ENCODE measurements at regions not wholly inside any gene's neighbourhood (a gene's known extent, or its start where the extent isn't known, plus 50 kb on each side); places are given as distances from the start of the nearest gene placed in this dataset.

DNA sequence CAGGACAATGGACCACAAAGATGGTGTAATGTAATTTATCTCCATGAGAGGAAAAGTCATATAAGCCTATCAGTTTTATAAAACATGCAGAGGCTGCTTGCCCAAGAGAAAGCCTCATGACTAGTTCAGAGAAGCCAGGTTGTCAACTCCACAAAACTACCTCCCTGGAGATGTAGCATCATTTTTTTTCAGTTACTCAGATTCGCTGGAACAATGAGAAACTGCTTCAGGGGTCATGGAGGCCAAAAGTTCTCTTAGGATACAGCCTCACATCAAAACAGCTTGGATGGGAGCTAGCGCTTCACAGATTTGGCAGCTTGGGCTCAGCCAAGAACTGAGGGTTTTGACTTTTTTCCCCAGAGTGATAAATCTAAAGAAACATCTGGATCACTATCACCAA is 263.5 kb downstream of the INSIG2 start:
- in situ Hi-C loops (cut with HindIII; ENCODE audit: low sequenced_read_pairs), result no loop called here

DNA sequence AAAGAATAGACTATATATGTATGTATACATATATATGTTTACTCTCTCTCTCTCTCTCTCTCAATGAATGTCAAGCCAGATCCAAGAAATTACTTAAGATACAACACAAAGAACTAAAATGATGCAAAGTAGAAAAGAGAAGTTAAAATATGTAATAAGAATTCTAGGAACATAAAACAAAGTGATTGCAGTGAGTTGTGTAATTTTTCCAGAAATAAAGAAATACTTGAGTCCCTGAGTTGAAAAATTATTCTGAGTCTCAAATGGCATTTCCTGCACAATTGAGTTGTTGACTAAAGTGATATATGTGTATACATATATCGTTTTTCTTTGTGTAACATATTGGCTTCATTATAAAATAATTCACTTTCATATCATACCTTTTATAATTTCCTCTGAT is 262.4 kb downstream of the INSIG2 start:
- in situ Hi-C loops (cut with HindIII; ENCODE audit: low sequenced_read_pairs), result no loop called here

- in situ Hi-C loops (cut with HindIII; ENCODE audit: low sequenced_read_pairs), result no loop called here
Observed at GRCh38 chr2:118349365-118349764, 261.1 kb downstream of the INSIG2 start.

- in situ Hi-C loops (cut with HindIII; ENCODE audit: low sequenced_read_pairs), result no loop called here
Observed at GRCh38 chr2:118348380-118349034, 260.2 kb downstream of the INSIG2 start.

DNA sequence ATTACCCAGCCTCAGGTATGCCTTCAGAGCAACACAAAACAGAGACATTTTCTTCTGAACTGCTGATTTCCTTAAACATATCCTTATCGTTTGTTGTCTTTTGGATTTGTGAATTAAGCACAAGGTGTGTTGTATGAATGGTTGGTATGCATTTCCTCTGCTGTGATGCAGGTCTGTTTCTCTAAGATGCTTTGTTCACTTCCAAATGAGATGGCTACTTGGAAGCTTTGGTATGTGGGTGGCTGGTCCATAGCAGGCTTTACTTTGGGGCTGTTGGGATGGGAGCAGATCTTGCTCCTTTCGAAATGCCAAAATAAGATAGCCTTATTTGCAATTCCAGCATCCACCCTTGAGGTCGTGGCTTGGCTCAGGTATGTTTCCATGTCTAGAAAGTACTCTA is 257.2 kb downstream of the INSIG2 start:
- in situ Hi-C loops (cut with HindIII; ENCODE audit: low sequenced_read_pairs), result no loop called here

- in situ Hi-C loops (cut with HindIII; ENCODE audit: low sequenced_read_pairs), result no loop called here
Observed at GRCh38 chr2:118340103-118340502, 251.8 kb downstream of the INSIG2 start.

DNA sequence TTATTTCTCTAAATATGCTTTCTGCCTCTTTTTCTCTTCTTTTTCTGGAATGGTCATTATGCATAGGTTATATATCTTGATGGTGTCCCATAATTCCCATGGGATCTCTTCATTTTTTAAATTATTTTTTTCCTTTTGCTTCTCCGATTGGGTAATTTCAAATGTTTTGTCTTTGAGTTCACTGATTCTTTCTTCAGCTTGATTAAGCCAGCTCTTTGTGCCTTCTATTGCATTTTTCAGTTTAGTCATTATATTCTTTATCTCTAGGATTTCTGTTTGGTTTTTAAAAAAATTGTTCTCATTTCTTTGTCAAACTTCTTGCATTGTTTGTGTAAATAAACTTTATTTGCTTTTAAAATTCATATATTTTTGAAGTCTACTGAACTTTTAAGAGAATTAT is 251.1 kb downstream of the INSIG2 start:
- in situ Hi-C loops (cut with HindIII; ENCODE audit: low sequenced_read_pairs), result no loop called here

- in situ Hi-C loops (cut with HindIII; ENCODE audit: low sequenced_read_pairs), result no loop called here
Observed at GRCh38 chr2:118333664-118334063, 245.4 kb downstream of the INSIG2 start.

DNA sequence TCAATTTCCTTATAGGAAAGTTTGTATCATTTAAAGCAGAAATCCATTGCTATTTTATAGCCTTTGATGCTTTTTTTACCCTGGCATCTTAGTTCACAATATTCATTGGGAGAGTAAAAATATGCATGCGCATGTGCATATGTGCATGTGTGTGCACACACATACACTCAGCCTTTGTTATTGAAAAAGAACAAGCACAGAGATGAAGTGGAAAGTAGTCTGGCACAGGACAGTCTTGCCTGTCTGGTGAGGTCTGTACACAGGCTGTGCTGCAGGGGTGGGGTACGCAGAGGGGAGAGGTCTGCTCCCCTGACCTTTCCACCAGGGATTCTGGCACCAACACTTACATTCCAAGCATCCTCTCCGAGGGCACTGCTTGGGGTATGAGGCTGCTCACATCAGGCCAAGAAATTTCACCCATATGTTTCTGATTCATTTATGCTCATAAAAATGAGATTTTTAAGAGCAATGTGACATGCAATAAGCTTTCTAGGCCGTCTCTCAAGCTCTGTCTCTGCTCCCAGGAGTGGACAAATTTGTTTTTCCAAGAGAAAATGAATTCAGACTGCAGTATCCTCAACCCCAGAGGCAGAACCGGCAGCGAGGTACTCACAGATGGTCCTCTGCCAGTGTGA is 237.2 kb downstream of the INSIG2 start:
- in situ Hi-C loops (cut with HindIII; ENCODE audit: low sequenced_read_pairs), result no loop called here

DNA sequence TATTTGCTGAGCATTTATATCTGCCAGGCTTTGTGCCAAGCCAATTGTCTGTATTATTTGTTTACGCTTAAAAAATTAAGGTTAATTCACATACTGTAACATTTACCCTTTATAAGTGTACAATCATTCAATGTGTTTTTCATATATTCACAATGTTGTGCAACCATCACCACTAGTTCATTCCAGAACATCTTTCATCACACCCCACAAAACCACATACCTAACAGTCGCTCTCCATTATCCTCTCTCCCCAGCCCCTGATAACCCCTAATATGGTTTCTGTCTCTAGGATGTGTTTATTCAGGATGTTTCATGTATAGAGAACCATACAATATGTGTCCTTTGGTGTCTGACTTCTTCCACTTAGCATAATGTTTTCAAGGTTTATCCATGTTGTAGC is 234.1 kb downstream of the INSIG2 start:
- in situ Hi-C loops (cut with HindIII; ENCODE audit: low sequenced_read_pairs), result no loop called here

GRCh38 chr2:118321432-118322105 is 233.3 kb downstream of the INSIG2 start:
- in situ Hi-C loops (cut with HindIII; ENCODE audit: low sequenced_read_pairs), result no loop called here

DNA sequence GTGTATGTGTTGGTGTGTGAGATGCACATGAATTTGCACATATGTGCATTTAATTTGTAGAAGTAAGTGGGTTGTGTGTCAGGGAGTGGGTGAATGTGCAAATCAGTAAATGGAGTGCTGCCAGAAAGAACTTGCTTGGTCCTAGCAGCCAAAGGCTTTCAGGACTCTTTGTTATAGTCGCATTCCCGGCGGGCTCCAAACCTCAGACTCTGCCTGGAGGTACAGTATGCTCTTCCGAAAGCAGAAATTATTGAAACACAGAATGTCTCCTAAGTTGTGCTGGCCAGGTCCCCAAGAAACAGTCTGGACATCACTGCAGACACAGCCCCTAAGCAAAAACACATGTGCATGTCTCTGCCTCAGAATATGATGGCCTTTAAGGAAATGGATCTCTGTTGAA is 232.4 kb downstream of the INSIG2 start:
- in situ Hi-C loops (cut with HindIII; ENCODE audit: low sequenced_read_pairs), result no loop called here

DNA sequence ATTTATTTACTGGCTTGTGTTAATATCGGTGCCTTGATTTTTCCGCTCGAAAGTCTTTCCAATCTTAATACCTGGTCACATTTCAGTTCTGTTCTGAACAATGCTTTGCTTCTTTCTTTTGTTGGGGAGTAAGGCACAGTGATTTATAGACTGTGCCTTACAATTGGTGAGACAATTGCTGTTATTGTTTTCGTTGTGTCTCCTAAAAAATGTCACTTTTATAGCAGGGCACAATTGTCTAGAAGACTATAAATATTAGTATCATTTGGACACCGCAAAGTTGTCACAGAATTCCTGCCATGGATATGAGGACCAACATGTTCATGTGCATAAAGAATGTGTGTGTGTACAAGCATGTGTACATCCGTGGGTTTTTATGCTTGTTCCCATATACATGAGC is 231.9 kb downstream of the INSIG2 start:
- in situ Hi-C loops (cut with HindIII; ENCODE audit: low sequenced_read_pairs), result no loop called here

DNA sequence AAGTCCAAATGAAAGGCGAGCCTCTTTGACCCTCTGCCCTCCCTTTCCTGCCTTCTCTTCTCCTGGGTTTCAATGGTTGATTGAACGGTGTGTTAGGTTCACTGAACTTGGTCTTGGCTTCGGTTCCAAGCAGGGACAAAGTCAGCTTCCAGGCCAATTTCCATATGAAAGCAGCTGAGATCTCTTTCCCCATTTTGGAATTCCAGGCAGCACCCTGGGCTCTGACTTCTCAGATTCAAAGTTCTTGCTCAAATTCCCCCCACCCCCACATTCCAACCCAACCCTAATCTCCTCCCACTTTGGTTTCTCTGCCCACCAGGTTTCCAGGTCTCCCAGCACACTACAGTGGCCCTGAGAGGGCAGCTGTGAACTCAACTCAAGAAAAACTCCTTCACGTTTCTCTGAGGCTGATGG is 231.0 kb downstream of the INSIG2 start:
- in situ Hi-C loops (cut with HindIII; ENCODE audit: low sequenced_read_pairs), result no loop called here

DNA sequence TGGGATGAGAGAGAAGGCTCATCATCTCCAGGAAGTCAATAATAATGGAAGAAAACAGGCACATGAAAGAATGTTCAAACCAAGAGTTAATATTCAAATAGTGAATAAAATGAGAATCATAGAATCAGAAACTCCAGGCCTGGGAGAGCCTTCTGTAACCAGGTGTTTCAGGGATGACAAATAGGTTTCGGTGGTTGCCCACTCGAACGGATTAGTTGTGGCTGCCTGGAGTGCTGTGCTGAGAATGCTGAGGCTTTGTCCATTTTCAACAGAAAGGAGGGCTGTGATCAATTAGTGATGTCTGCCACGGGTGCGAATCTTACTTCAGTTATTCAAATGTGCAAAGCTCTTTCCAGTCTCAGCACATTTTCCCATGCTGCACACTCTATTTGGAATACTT is 227.3 kb downstream of the INSIG2 start:
- in situ Hi-C loops (cut with HindIII; ENCODE audit: low sequenced_read_pairs), result no loop called here

- in situ Hi-C loops (cut with HindIII; ENCODE audit: low sequenced_read_pairs), result no loop called here
Observed at GRCh38 chr2:118312969-118313756, 224.9 kb downstream of the INSIG2 start.

- in situ Hi-C loops (cut with HindIII; ENCODE audit: low sequenced_read_pairs), result no loop called here
Observed at GRCh38 chr2:118310681-118311429, 222.6 kb downstream of the INSIG2 start.

- in situ Hi-C loops (cut with HindIII; ENCODE audit: low sequenced_read_pairs), result no loop called here
Observed at GRCh38 chr2:118309946-118310680, 221.8 kb downstream of the INSIG2 start.

DNA sequence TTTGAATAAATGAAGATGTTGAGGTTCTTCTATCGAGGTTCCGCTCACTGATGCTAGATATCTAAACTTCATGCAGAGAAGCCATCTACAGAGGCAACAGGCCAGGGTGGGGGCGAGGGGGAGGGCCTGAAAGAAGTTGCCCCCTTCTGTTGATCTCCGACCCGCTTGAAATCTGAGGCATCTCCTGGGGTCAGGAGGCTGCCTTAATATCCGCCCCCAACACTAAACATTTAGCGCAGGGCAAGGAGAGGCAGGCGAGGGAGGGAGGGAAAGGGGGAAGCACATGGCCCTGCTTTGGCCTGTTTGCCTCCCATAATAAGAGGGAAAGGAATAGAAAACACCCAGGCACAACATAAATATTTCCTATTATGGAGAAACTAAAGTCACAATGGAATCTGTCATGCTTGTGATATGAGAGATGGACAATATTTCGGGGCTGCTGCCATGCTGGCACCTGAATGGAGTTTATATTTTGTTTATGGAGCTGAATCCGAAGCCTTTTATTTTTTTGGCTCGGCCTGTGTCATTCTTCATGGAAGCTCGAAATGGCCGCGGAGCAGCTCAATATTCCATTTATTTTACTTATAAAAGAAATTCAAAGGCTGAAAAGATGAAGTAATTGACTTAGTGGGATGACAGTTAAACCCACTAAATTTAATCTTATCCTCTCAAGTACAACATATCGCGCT is 221.1 kb downstream of the INSIG2 start:
- in situ Hi-C loops (cut with HindIII; ENCODE audit: low sequenced_read_pairs), result no loop called here

GRCh38 chr2:118307864-118308263 is 219.6 kb downstream of the INSIG2 start:
- in situ Hi-C loops (cut with HindIII; ENCODE audit: low sequenced_read_pairs), result no loop called here

Measured in DLD1 (cell line).